Spinal cord (tissue), 9 donors: ENCODE measurements at regions not wholly inside any gene's neighbourhood (a gene's known extent, or its start where the extent isn't known, plus 50 kb on each side); places are given as distances from the start of the nearest gene placed in this dataset.
"Not testable (repeated sequence)": the region's sequence is repeated elsewhere in the genome, so short reads cannot be mapped to it uniquely, and the experiment has no call there.

Experiments used
- DNase-seq, 6 donors: peaks; one replicate each; pipeline versions ENCODE4 v3.0.0 to v3.0.0-alpha.2; 2013 to 2015; ENCODE audit warnings: low spot score in 6 of 6, low read depth in 4 of 6
- H3K27ac ChIP-seq: one replicate; pipeline ENCODE4 v1.5.1; 2013; ENCODE audit warnings: low read depth, low read length, control low read depth
- H3K27me3 ChIP-seq: one replicate; pipeline ENCODE4 v1.6.1; 2013; ENCODE audit warnings: low read length; ENCODE audit not compliant: control insufficient read depth, insufficient read depth
- H3K36me3 ChIP-seq: one replicate; pipeline ENCODE4 v1.6.1; 2013; ENCODE audit warnings: low read length; ENCODE audit not compliant: control insufficient read depth, insufficient read depth
- H3K4me1 ChIP-seq: one replicate; pipeline ENCODE4 v1.6.1; 2013; ENCODE audit warnings: low read length; ENCODE audit not compliant: control insufficient read depth, insufficient read depth
- H3K4me3 ChIP-seq: one replicate; pipeline ENCODE4 v1.5.1; 2013; ENCODE audit warnings: low read depth, low read length, control low read depth
- H3K9me3 ChIP-seq: one replicate; pipeline ENCODE4 v1.6.1; 2013; ENCODE audit warnings: low read length; ENCODE audit not compliant: control insufficient read depth, insufficient read depth
- WGBS: methylation state at CpG from one replicate; pipeline ENCODE4 v1.1.5; 2013; ENCODE audit warnings: missing lambda C conversion rate; ENCODE audit not compliant: insufficient coverage; 5-methylcytosine and 5-hydroxymethylcytosine counted together
- donor health status: healthy.

GRCh38 chr12:47350062-47350408, 270.3 kb upstream of the AMIGO2 start:
- Histone ChIP-seq H3K9me3 (no peaks in the 10 kb centered on the region), H3K4me1 (no peaks in the 10 kb centered on the region), H3K27me3 (no peaks in the 10 kb centered on the region), H3K27ac (no peak overlapping the region), H3K4me3 (no peak overlapping the region), H3K36me3 (no peaks in the 10 kb centered on the region)
- DNase-seq = no peak

GRCh38 chr12:47349137-47350061, 269.6 kb upstream of the AMIGO2 start:
- no peaks in the 10 kb centered on the region for H3K9me3 ChIP-seq
- H3K36me3 ChIP-seq = no peaks in the 10 kb centered on the region
- peak in 1 of 6 donors; percentile 57 for DNase-seq
- 80% methylated on average over 2 of the region's 5 CpGs for WGBS
- no peaks in the 10 kb centered on the region for H3K4me1 ChIP-seq
- H3K27ac ChIP-seq = no peak overlapping the region
- no peaks in the 10 kb centered on the region for H3K27me3 ChIP-seq
- H3K4me3 ChIP-seq = no peak overlapping the region

- no peak for DNase-seq
- no CpG with 5 or more reads among the region's 1 CpG for WGBS
Observed at GRCh38 chr12:47348206-47348605, 268.4 kb upstream of the AMIGO2 start.

GRCh38 chr12:47346251-47347019, 266.7 kb upstream of the AMIGO2 start:
- no peaks in the 10 kb centered on the region for H3K4me1 ChIP-seq
- no peak overlapping the region for H3K4me3 ChIP-seq
- H3K27ac ChIP-seq = no peak overlapping the region
- H3K9me3 ChIP-seq = no peaks in the 10 kb centered on the region
- no peaks in the 10 kb centered on the region for H3K36me3 ChIP-seq
- H3K27me3 ChIP-seq = no peaks in the 10 kb centered on the region
- no peak for DNase-seq
- WGBS = no CpG with 5 or more reads among the region's 4 CpGs

More at GRCh38 chr12:47348206-47348605, 268.4 kb upstream of the AMIGO2 start:
- Histone ChIP-seq H3K9me3 (no peaks in the 10 kb centered on the region), H3K27me3 (no peaks in the 10 kb centered on the region), H3K4me1 (no peaks in the 10 kb centered on the region), H3K36me3 (no peaks in the 10 kb centered on the region), H3K4me3 (no peak overlapping the region), H3K27ac (no peak overlapping the region)

- no peaks in the 10 kb centered on the region for H3K36me3 ChIP-seq
- no peaks in the 10 kb centered on the region for H3K27me3 ChIP-seq
- no peak overlapping the region for H3K27ac ChIP-seq
- no peak for DNase-seq
- H3K9me3 ChIP-seq = no peaks in the 10 kb centered on the region
- 100% methylated on average over 1 of the region's 2 CpGs for WGBS
- no peak overlapping the region for H3K4me3 ChIP-seq
- H3K4me1 ChIP-seq = no peaks in the 10 kb centered on the region
Observed at GRCh38 chr12:47343684-47344567, 264.2 kb upstream of the AMIGO2 start.

- Histone ChIP-seq H3K4me1 (no peaks in the 10 kb centered on the region), H3K27me3 (no peaks in the 10 kb centered on the region), H3K4me3 (no peak overlapping the region), H3K9me3 (no peaks in the 10 kb centered on the region), H3K36me3 (no peaks in the 10 kb centered on the region), H3K27ac (no peak overlapping the region)
- peak in 1 of 6 donors; percentile 19 for DNase-seq
- WGBS = 60% methylated on average over 4 of the region's 7 CpGs
Observed at GRCh38 chr12:47340411-47341015, 260.8 kb upstream of the AMIGO2 start.

GRCh38 chr12:47337581-47337980, 257.8 kb upstream of the AMIGO2 start:
- Histone ChIP-seq H3K9me3 (peaks cover 2% of the 10 kb centered on the region), H3K36me3 (no peaks in the 10 kb centered on the region)

GRCh38 chr12:47333271-47333858, 253.6 kb upstream of the AMIGO2 start:
- H3K4me1 ChIP-seq, DNase-seq, H3K4me3 ChIP-seq, H3K27me3 ChIP-seq, H3K36me3 ChIP-seq, H3K27ac ChIP-seq, H3K9me3 ChIP-seq: not testable (repeated sequence)
- WGBS = 96% methylated on average over 21 of the region's 22 CpGs

More at GRCh38 chr12:47337581-47337980, 257.8 kb upstream of the AMIGO2 start:
- Histone ChIP-seq H3K4me3 (no peak overlapping the region), H3K27me3 (no peaks in the 10 kb centered on the region), H3K27ac (no peak overlapping the region), H3K4me1 (no peaks in the 10 kb centered on the region)
- DNase-seq = no peak
